H9 (cell line): ENCODE measurements at regions not wholly inside any gene's neighbourhood (a gene's known extent, or its start where the extent isn't known, plus 50 kb on each side); places are given as distances from the start of the nearest gene placed in this dataset.
A peak's percentile ranks its signal among the peaks of the same experiment; 100 is the strongest.

Experiments used
- DNase-seq: peaks from one replicate; pipeline ENCODE4 v3.0.0-alpha.2; 2017
- H2AFZ ChIP-seq: one replicate; pipeline ENCODE4 v1.6.1; 2013; ENCODE audit warnings: mild to moderate bottlenecking, low read length, control low read depth, moderate library complexity
- H2AK5ac ChIP-seq: 2 replicates; pipeline ENCODE4 v1.6.1; 2013; ENCODE audit warnings: low read length, control low read depth, mixed read lengths; ENCODE audit not compliant: insufficient read length
- H2BK120ac ChIP-seq: one replicate; pipeline ENCODE4 v1.6.1; 2013; ENCODE audit warnings: low read depth, mild to moderate bottlenecking, low read length, control low read depth, inconsistent platforms; ENCODE audit not compliant: poor library complexity, severe bottlenecking
- H2BK12ac ChIP-seq: 2 replicates; pipeline ENCODE4 v1.6.1; 2013; ENCODE audit warnings: low read length, control low read depth, mixed read lengths, low read depth; ENCODE audit not compliant: insufficient read length
- H2BK15ac ChIP-seq: 2 replicates; pipeline ENCODE4 v1.6.1; 2013; ENCODE audit warnings: low read depth, low read length, control low read depth
- H2BK20ac ChIP-seq: one replicate; pipeline ENCODE4 v1.6.1; 2013; ENCODE audit warnings: low read depth, mild to moderate bottlenecking, low read length, control low read depth, inconsistent platforms; ENCODE audit not compliant: poor library complexity, severe bottlenecking
- H2BK5ac ChIP-seq: 2 replicates; pipeline ENCODE4 v1.6.1; 2013; ENCODE audit warnings: low read length, control low read depth, mixed read lengths; ENCODE audit not compliant: insufficient read length
- H3K14ac ChIP-seq: 2 replicates; pipeline ENCODE4 v1.6.1; 2013; ENCODE audit warnings: low read length, control low read depth; ENCODE audit not compliant: insufficient read depth
- H3K18ac ChIP-seq: 2 replicates; pipeline ENCODE4 v1.6.1; 2013; ENCODE audit warnings: low read depth, mild to moderate bottlenecking, mixed read lengths, low read length, control low read depth; ENCODE audit not compliant: insufficient read length
- H3K23ac ChIP-seq: 2 replicates; pipeline ENCODE4 v1.6.1; 2013; ENCODE audit warnings: low read length, control low read depth, mixed read lengths, low read depth; ENCODE audit not compliant: insufficient read length
- H3K23me2 ChIP-seq: 2 replicates; pipeline ENCODE4 v1.6.1; 2013; ENCODE audit warnings: low read depth, mild to moderate bottlenecking, mixed read lengths, low read length, control low read depth; ENCODE audit not compliant: insufficient read length, poor library complexity, severe bottlenecking
- H3K27ac ChIP-seq: 2 replicates; pipeline ENCODE4 v1.5.1; 2013; ENCODE audit warnings: low read length, control low read depth, mixed read lengths, low read depth; ENCODE audit not compliant: insufficient read length
- H3K27me3 ChIP-seq: 2 replicates; pipeline ENCODE4 v1.6.1; 2013; ENCODE audit warnings: low read length, control low read depth, inconsistent platforms; ENCODE audit not compliant: insufficient read depth
- H3K4ac ChIP-seq: 2 replicates; pipeline ENCODE4 v1.6.1; 2013; ENCODE audit warnings: low read depth, mild to moderate bottlenecking, control low read depth, inconsistent platforms, low read length, moderate library complexity
- H3K4me1 ChIP-seq: 2 replicates; pipeline ENCODE4 v1.6.1; 2013; ENCODE audit warnings: low read length, control low read depth, inconsistent platforms; ENCODE audit not compliant: insufficient read depth
- H3K4me2 ChIP-seq: 2 replicates; pipeline ENCODE4 v1.6.1; 2013; ENCODE audit warnings: low read length, control low read depth, mixed read lengths; ENCODE audit not compliant: insufficient read length, insufficient read depth
- H3K56ac ChIP-seq: 2 replicates; pipeline ENCODE4 v1.6.1; 2013; ENCODE audit warnings: low read depth, mild to moderate bottlenecking, mixed read lengths, low read length, control low read depth; ENCODE audit not compliant: insufficient read length
- H3K79me1 ChIP-seq: 2 replicates; pipeline ENCODE4 v1.6.1; 2013; ENCODE audit warnings: low read depth, mild to moderate bottlenecking, moderate library complexity, low read length, control low read depth, inconsistent platforms; ENCODE audit not compliant: insufficient read depth, poor library complexity, severe bottlenecking
- H3K79me2 ChIP-seq: 2 replicates; pipeline ENCODE4 v1.6.1; 2013; ENCODE audit warnings: low read length, control low read depth, inconsistent platforms; ENCODE audit not compliant: insufficient read depth
- H3K9ac ChIP-seq: 2 replicates; pipeline ENCODE4 v1.6.1; 2013; ENCODE audit warnings: low read length, control low read depth, mixed read lengths; ENCODE audit not compliant: insufficient read length; ENCODE audit errors: extremely low read depth
- H3K9me3 ChIP-seq: one replicate; pipeline ENCODE4 v1.6.1; 2013; ENCODE audit warnings: low read depth, low read length, inconsistent platforms; ENCODE audit not compliant: control insufficient read depth
- H3T11ph ChIP-seq: one replicate; pipeline ENCODE4 v1.6.1; 2013; ENCODE audit warnings: mild to moderate bottlenecking, low read length, control low read depth, inconsistent platforms
- H4K20me1 ChIP-seq: one replicate; pipeline ENCODE4 v1.6.1; 2013; ENCODE audit not compliant: control insufficient read depth, insufficient read length, insufficient read depth
- H4K5ac ChIP-seq: 2 replicates; pipeline ENCODE4 v1.6.1; 2013; ENCODE audit warnings: low read depth, mild to moderate bottlenecking, mixed read lengths, low read length, control low read depth; ENCODE audit not compliant: insufficient read length
- H4K8ac ChIP-seq: replicated peaks from 2 replicates; pipeline ENCODE4 v1.6.1; 2013; ENCODE audit warnings: low read length, control low read depth, mixed read lengths, low read depth; ENCODE audit not compliant: insufficient read length
- H4K91ac ChIP-seq: 2 replicates; pipeline ENCODE4 v1.6.1; 2013; ENCODE audit warnings: low read depth, mild to moderate bottlenecking, moderate library complexity, mixed read lengths, low read length, control low read depth; ENCODE audit not compliant: insufficient read length
- H3K27ac Mint-ChIP-seq, 3 experiments: 2 replicates in 2 of 3; 3 replicates in 1 of 3; pipeline ENCODE4 v1.8.0; 2020 to 2021; ENCODE audit warnings: mixed read lengths in 3 of 3, mild to moderate bottlenecking in 1 of 3, moderate library complexity in 1 of 3
- H3K27me3 Mint-ChIP-seq: 2 replicates; pipeline ENCODE4 v1.8.0; 2021; ENCODE audit warnings: low read depth, mild to moderate bottlenecking, moderate library complexity, mixed read lengths
- H3K36me3 Mint-ChIP-seq, 3 experiments: 2 replicates in 2 of 3; 3 replicates in 1 of 3; pipeline ENCODE4 v1.8.0; 2020 to 2021; ENCODE audit warnings: low read depth in 3 of 3, mixed read lengths in 3 of 3; ENCODE audit not compliant: insufficient read depth in 1 of 3
- H3K4me1 Mint-ChIP-seq, 2 experiments: 2 replicates each; pipeline ENCODE4 v1.8.0; 2020; ENCODE audit warnings: mixed read lengths in 2 of 2
- H3K4me3 Mint-ChIP-seq, 2 experiments: 2 replicates in 1 of 2; 3 replicates in 1 of 2; pipeline ENCODE4 v1.8.0; 2020 to 2021; ENCODE audit warnings: mild to moderate bottlenecking in 2 of 2, mixed read lengths in 2 of 2, moderate library complexity in 1 of 2
- H3K9me3 Mint-ChIP-seq, 2 experiments: 2 replicates in 1 of 2; 3 replicates in 1 of 2; pipeline ENCODE4 v1.8.0; 2020; ENCODE audit warnings: mild to moderate bottlenecking in 2 of 2, mixed read lengths in 2 of 2, moderate library complexity in 1 of 2
- CTCF ChIP-seq: fragments of 200-600 bp; sonication (generic); conservative IDR thresholded peaks from 3 replicates; pipeline ENCODE4 v1.8.0; 2021; ENCODE audit warnings: antibody characterized with exemption, mild to moderate bottlenecking
- WGBS: extraction: QIAGEN DNeasy Blood & Tissue Kit; methylation state at CpG from one replicate; pipeline ENCODE4 v1.1.7; 2013; ENCODE audit warnings: missing lambda C conversion rate, low lambda C conversion rate, mixed read lengths; ENCODE audit not compliant: insufficient read length; ENCODE audit errors: extremely low coverage; 5-methylcytosine and 5-hydroxymethylcytosine counted together

GRCh38 chr10:78952030-78952429 is 116.7 kb upstream of the ZMIZ1 start:
- H3K9me3 Mint-ChIP-seq = no peaks in the 10 kb centered on the region
- H3T11ph ChIP-seq = no peak overlapping the region
- H3K4ac ChIP-seq = no peak overlapping the region
- H3K27ac Mint-ChIP-seq = 0 out of 7 replicates have a peak overlapping the region, but pooled peaks of 1 of the 3 experiments have one; percentile 78
- no peaks in the 10 kb centered on the region; the same call in 1 of the 2 replicates for H3K27me3 ChIP-seq
- WGBS = 100% methylated on average over 3 of the region's 4 CpGs
- no peak overlapping the region; the same call in 1 of the 2 replicates for H3K14ac ChIP-seq
- peaks cover 6 to 8% of the 10 kb centered on the region in 2 experiments for H3K4me1 Mint-ChIP-seq
- H3K79me2 ChIP-seq = no peaks in the 10 kb centered on the region
- no peak overlapping the region for H2BK15ac ChIP-seq
- H4K5ac ChIP-seq = no peak overlapping the region
- no peak overlapping the region for H3K56ac ChIP-seq
- no peak overlapping the region for H3K23ac ChIP-seq
- H2AFZ ChIP-seq = no peak overlapping the region
- H3K4me3 Mint-ChIP-seq = no peak overlapping the region
- no peaks in the 10 kb centered on the region for H3K23me2 ChIP-seq
- no peaks in the 10 kb centered on the region for H3K9me3 ChIP-seq
- H2BK5ac ChIP-seq = no peak overlapping the region
- H3K18ac ChIP-seq = no peak overlapping the region
- no peak overlapping the region for H2BK12ac ChIP-seq
- H3K9ac ChIP-seq = no peak overlapping the region
- H2AK5ac ChIP-seq = no peak overlapping the region
- H3K36me3 Mint-ChIP-seq = no peaks in the 10 kb centered on the region; a peak in 1 of 7 replicates
- peaks cover 14% of the 10 kb centered on the region for H3K27me3 Mint-ChIP-seq
- no peak overlapping the region for H2BK120ac ChIP-seq
- no peak overlapping the region for H2BK20ac ChIP-seq
- TF ChIP-seq CTCF = no peak
- no peaks in the 10 kb centered on the region for H3K79me1 ChIP-seq
- H3K4me2 ChIP-seq = no peak overlapping the region
- H4K91ac ChIP-seq = no peak overlapping the region
- DNase-seq = no peak
- no peak overlapping the region for H3K27ac ChIP-seq
- H3K4me1 ChIP-seq = no peaks in the 10 kb centered on the region
- no peaks in the 10 kb centered on the region for H4K20me1 ChIP-seq
- H4K8ac ChIP-seq = no peak overlapping the region
